Mesendoderm (in vitro differentiated cells): ENCODE measurements at regions not wholly inside any gene's neighbourhood (a gene's known extent, or its start where the extent isn't known, plus 50 kb on each side); places are given as distances from the start of the nearest gene placed in this dataset.

Experiments
- DNase-seq: peaks from one replicate; pipeline ENCODE4 v3.0.0; 2013
- H2AK5ac ChIP-seq: 2 replicates; pipeline ENCODE4 v1.6.1; 2013; ENCODE audit warnings: low read length, inconsistent platforms
- H2BK120ac ChIP-seq: 2 replicates; pipeline ENCODE4 v1.6.1; 2013; ENCODE audit warnings: low read depth, mild to moderate bottlenecking, low read length, moderate library complexity, mixed read lengths
- H2BK15ac ChIP-seq: replicated peaks from 2 replicates; pipeline ENCODE4 v1.6.1; 2013; ENCODE audit warnings: low read depth, mild to moderate bottlenecking, moderate library complexity
- H2BK5ac ChIP-seq: 2 replicates; pipeline ENCODE4 v1.6.1; 2013; ENCODE audit warnings: low read length, inconsistent platforms
- H3K18ac ChIP-seq: 2 replicates; pipeline ENCODE4 v1.6.1; 2013; ENCODE audit warnings: mild to moderate bottlenecking, low read length, mixed read lengths
- H3K23ac ChIP-seq: one replicate; pipeline ENCODE4 v1.6.1; 2013; ENCODE audit warnings: low read length
- H3K27ac ChIP-seq: 2 replicates; pipeline ENCODE4 v1.5.1; 2013; ENCODE audit warnings: low read depth, mild to moderate bottlenecking, inconsistent platforms, low read length, moderate library complexity
- H3K27me3 ChIP-seq: 2 replicates; pipeline ENCODE4 v1.6.1; 2013; ENCODE audit warnings: low read length, control low read depth, mild to moderate bottlenecking, inconsistent platforms; ENCODE audit not compliant: insufficient read depth, poor library complexity
- H3K36me3 ChIP-seq: 2 replicates; pipeline ENCODE4 v1.6.1; 2013; ENCODE audit warnings: low read length, inconsistent platforms; ENCODE audit not compliant: control insufficient read depth, insufficient read depth
- H3K4ac ChIP-seq: one replicate; pipeline ENCODE4 v1.6.1; 2013; ENCODE audit warnings: low read depth, mild to moderate bottlenecking, low read length, moderate library complexity
- H3K4me1 ChIP-seq: 2 replicates; pipeline ENCODE4 v1.6.1; 2013; ENCODE audit warnings: low read depth, low read length, inconsistent platforms; ENCODE audit not compliant: control insufficient read depth
- H3K4me2 ChIP-seq: 2 replicates; pipeline ENCODE4 v1.6.1; 2013; ENCODE audit warnings: low read length
- H3K4me3 ChIP-seq: 2 replicates; pipeline ENCODE4 v1.5.1; 2013; ENCODE audit warnings: mild to moderate bottlenecking, low read length
- H3K56ac ChIP-seq: one replicate; pipeline ENCODE4 v1.6.1; 2013; ENCODE audit warnings: low read length
- H3K79me1 ChIP-seq: 2 replicates; pipeline ENCODE4 v1.6.1; 2013; ENCODE audit warnings: low read length, inconsistent platforms
- H3K79me2 ChIP-seq: 2 replicates; pipeline ENCODE4 v1.6.1; 2013; ENCODE audit warnings: mild to moderate bottlenecking, low read length; ENCODE audit not compliant: control insufficient read depth, insufficient read depth
- H3K9ac ChIP-seq: 2 replicates; pipeline ENCODE4 v1.6.1; 2013; ENCODE audit warnings: low read length, inconsistent platforms
- H4K5ac ChIP-seq: one replicate; pipeline ENCODE4 v1.6.1; 2013; ENCODE audit warnings: low read length
- H4K8ac ChIP-seq: one replicate; pipeline ENCODE4 v1.6.1; 2013; ENCODE audit warnings: low read depth, mild to moderate bottlenecking, control low read depth, low read length, moderate library complexity
- WGBS: extraction: QIAGEN DNeasy Blood & Tissue Kit; methylation state at CpG from one replicate; pipeline ENCODE4 v1.1.7; 2013; ENCODE audit warnings: low lambda C conversion rate, missing lambda C conversion rate; ENCODE audit not compliant: insufficient coverage; ENCODE audit errors: extremely low coverage; 5-methylcytosine and 5-hydroxymethylcytosine counted together

DNA sequence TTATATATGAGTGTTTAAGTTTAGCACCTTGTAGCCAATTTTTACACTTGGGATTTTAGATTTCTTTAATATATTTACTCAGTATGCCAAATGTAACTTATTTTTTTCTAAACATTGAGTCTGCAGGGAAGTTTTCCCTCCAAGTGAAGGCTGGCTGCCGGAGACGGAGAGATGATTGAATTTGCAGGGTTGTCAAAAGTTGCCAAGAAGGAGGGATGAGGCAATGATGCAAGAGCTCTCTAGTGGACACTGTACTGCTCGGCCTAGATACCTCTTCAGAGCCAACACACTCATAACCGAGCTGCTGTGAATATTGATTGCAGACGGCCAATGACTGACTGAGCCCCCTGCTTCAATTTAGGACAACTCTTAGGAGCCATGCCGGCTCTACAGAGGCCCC lies 318.6 kb upstream of the CASK start:
- no peak overlapping the region for H3K27ac ChIP-seq
- no CpG with 5 or more reads among the region's 6 CpGs for WGBS
- H3K79me2 ChIP-seq = no peaks in the 10 kb centered on the region
- no peak overlapping the region for H4K8ac ChIP-seq
- H3K4ac ChIP-seq = no peak overlapping the region
- H4K5ac ChIP-seq = no peak overlapping the region
- no peak for DNase-seq
- no peak overlapping the region for H3K56ac ChIP-seq
- no peak overlapping the region for H3K9ac ChIP-seq
- H2BK15ac ChIP-seq = no peak overlapping the region
- no peak overlapping the region for H3K23ac ChIP-seq
- H3K79me1 ChIP-seq = no peaks in the 10 kb centered on the region
- H2BK5ac ChIP-seq = no peak overlapping the region
- no peak overlapping the region for H3K4me2 ChIP-seq
- no peak overlapping the region for H3K18ac ChIP-seq
- H2AK5ac ChIP-seq = no peak overlapping the region
- H3K4me1 ChIP-seq = no peaks in the 10 kb centered on the region
- no peak overlapping the region for H2BK120ac ChIP-seq
- no peaks in the 10 kb centered on the region for H3K27me3 ChIP-seq
- H3K4me3 ChIP-seq = no peak overlapping the region
- no peaks in the 10 kb centered on the region for H3K36me3 ChIP-seq

DNA sequence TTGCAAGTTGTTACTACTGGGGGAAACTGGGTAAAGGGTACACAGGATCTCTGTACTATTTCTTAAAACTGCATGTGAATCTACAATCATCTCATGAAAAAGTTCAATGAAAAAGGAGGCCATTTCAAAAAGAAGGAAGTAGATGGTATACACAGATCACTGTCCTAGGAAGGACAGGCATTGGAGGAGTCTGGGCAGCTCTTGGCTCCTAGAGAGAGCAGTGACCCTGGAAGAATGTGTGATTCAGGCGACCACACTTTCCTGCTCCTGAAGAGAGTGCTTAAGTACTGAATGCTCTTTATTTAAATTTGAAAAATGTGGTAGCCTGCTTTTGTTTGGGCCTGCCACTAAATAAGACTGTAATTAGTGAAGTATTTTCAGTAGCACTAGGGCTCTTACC lies 318.1 kb upstream of the CASK start:
- Histone ChIP-seq H3K4me3 (no peak overlapping the region), H3K27me3 (no peaks in the 10 kb centered on the region), H3K27ac (no peak overlapping the region), H3K36me3 (no peaks in the 10 kb centered on the region), H2AK5ac (no peak overlapping the region), H3K79me2 (no peaks in the 10 kb centered on the region), H3K79me1 (no peaks in the 10 kb centered on the region), H2BK120ac (no peak overlapping the region), H4K5ac (no peak overlapping the region), H3K56ac (no peak overlapping the region), H3K23ac (no peak overlapping the region), H3K4me1 (no peaks in the 10 kb centered on the region), H3K18ac (no peak overlapping the region), H3K4ac (no peak overlapping the region), H2BK5ac (no peak overlapping the region), H3K4me2 (no peak overlapping the region), H3K9ac (no peak overlapping the region), H2BK15ac (no peak overlapping the region), H4K8ac (no peak overlapping the region)
- WGBS = no CpG with 5 or more reads among the region's 1 CpG
- DNase-seq = peak; percentile 14

DNA sequence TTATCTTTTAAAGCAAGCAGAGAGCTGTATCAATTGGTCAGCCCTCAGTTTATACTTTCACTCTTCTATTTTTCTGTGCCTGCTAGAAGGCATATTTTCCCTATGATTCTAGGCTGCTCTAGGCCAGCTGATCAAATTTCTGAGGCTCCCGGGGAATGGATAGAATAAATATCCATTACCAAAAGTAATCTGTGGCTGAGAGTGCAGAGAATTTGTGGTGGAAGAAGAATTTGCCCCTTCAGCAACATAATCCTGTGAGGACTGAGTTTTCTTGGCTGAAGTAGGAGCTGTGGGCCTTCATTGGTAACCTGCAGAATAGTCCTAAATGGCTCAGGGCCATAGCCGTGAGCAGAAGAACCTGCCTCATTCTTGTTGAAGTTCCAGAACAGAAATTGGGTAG lies 314.6 kb upstream of the CASK start:
- H3K4me1 ChIP-seq = no peaks in the 10 kb centered on the region
- H3K4me2 ChIP-seq = no peak overlapping the region
- H2BK5ac ChIP-seq = no peak overlapping the region
- no peak overlapping the region for H3K9ac ChIP-seq
- DNase-seq = no peak
- H3K56ac ChIP-seq = no peak overlapping the region
- no peak overlapping the region for H2BK120ac ChIP-seq
- no peaks in the 10 kb centered on the region for H3K79me1 ChIP-seq
- WGBS = no CpG with 5 or more reads among the region's 2 CpGs
- H3K27me3 ChIP-seq = no peaks in the 10 kb centered on the region
- H3K18ac ChIP-seq = no peak overlapping the region
- H3K27ac ChIP-seq = no peak overlapping the region
- H3K23ac ChIP-seq = no peak overlapping the region
- no peaks in the 10 kb centered on the region for H3K79me2 ChIP-seq
- no peak overlapping the region for H2AK5ac ChIP-seq
- H4K5ac ChIP-seq = no peak overlapping the region
- no peak overlapping the region for H3K4me3 ChIP-seq
- H2BK15ac ChIP-seq = no peak overlapping the region
- no peak overlapping the region for H3K4ac ChIP-seq
- H4K8ac ChIP-seq = no peak overlapping the region
- no peaks in the 10 kb centered on the region for H3K36me3 ChIP-seq

DNA sequence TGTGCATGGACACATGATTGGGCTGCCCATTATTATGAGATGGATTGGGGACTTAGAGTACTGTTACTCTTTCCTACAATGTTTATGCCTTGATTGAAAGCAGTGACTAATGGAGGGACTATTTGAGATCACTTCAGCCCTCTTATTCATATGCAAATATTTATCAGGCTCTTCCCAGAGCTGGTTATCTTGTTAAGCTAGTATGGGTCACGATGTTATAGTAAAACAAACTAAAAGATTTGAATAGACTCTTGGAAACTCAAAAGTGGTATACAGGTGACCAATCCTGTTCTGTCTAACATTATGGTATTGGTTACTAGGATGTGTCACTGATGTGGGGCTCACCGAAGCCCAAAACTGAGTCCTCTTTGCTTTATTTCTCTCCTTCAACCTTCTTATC lies 306.2 kb upstream of the CASK start:
- Histone ChIP-seq H3K27me3 (no peaks in the 10 kb centered on the region), H3K4me1 (no peaks in the 10 kb centered on the region), H3K36me3 (no peaks in the 10 kb centered on the region), H3K4me3 (no peak overlapping the region), H3K9ac (no peak overlapping the region), H2BK15ac (no peak overlapping the region), H2BK5ac (no peak overlapping the region), H3K4ac (no peak overlapping the region), H3K4me2 (no peak overlapping the region), H3K56ac (no peak overlapping the region), H3K18ac (no peak overlapping the region), H3K23ac (no peak overlapping the region), H2BK120ac (no peak overlapping the region), H2AK5ac (no peak overlapping the region), H3K79me2 (no peaks in the 10 kb centered on the region), H3K79me1 (no peaks in the 10 kb centered on the region), H4K8ac (no peak overlapping the region), H3K27ac (no peak overlapping the region), H4K5ac (no peak overlapping the region)
- no CpG with 5 or more reads among the region's 2 CpGs for WGBS
- peak; percentile 31 for DNase-seq

DNA sequence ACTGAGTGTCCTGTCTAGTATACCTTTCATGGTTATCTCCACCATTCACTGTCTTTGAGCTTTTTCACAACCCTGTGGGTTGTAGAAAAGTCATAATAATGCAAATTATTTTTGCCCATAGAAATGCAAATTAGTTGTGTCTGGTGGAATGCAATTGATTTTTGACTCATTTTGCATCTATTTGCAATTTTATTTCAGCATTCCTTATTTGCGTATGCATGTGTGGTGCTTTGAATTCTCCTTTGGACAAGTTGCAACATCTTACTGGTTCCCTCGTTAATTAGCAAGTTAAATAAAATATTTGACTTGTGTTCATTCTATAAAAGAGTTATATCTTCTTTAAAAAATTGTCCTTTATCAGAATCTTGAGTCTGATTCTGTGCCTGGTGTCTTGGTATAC lies 297.3 kb upstream of the CASK start:
- no peak overlapping the region for H4K5ac ChIP-seq
- H3K18ac ChIP-seq = no peak overlapping the region
- H3K79me1 ChIP-seq = no peaks in the 10 kb centered on the region
- H3K4me3 ChIP-seq = no peak overlapping the region
- no peak overlapping the region for H3K9ac ChIP-seq
- no peak overlapping the region for H2BK15ac ChIP-seq
- H3K36me3 ChIP-seq = no peaks in the 10 kb centered on the region
- H3K27ac ChIP-seq = no peak overlapping the region
- H3K4me2 ChIP-seq = no peak overlapping the region
- no peak overlapping the region for H4K8ac ChIP-seq
- H3K56ac ChIP-seq = no peak overlapping the region
- no peak overlapping the region for H2BK120ac ChIP-seq
- H3K23ac ChIP-seq = no peak overlapping the region
- H2AK5ac ChIP-seq = no peak overlapping the region
- H3K27me3 ChIP-seq = no peaks in the 10 kb centered on the region
- no peak overlapping the region for H3K4ac ChIP-seq
- WGBS = no CpG with 5 or more reads among the region's 2 CpGs
- H3K79me2 ChIP-seq = no peaks in the 10 kb centered on the region
- H2BK5ac ChIP-seq = no peak overlapping the region
- DNase-seq = no peak
- no peaks in the 10 kb centered on the region for H3K4me1 ChIP-seq

DNA sequence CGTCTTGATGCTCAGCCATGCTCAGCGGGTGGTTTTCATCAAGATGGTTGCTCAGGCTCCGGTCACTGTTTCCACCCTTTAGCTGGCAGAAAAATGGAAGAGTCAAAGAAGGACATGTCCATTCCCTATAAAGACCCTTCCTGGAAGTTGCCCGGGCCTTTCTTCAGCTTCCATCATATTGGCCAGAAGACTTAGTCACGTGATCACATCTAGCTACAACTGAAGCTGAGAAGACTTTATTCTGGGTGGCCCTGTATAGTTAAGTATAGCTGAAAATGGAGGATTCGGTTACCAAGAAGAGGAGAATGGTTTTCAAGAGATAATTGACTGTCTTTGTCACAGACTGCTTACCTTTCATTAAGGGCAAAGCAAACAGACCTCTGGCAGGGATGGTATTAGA lies 296.7 kb upstream of the CASK start:
- Histone ChIP-seq H3K27ac (no peak overlapping the region), H2AK5ac (no peak overlapping the region), H3K4ac (no peak overlapping the region), H4K8ac (no peak overlapping the region), H2BK5ac (no peak overlapping the region), H3K79me1 (no peaks in the 10 kb centered on the region), H3K9ac (no peak overlapping the region), H4K5ac (no peak overlapping the region), H3K23ac (no peak overlapping the region), H3K56ac (no peak overlapping the region), H3K79me2 (no peaks in the 10 kb centered on the region), H3K4me1 (no peaks in the 10 kb centered on the region), H2BK15ac (no peak overlapping the region), H3K4me3 (no peak overlapping the region), H3K4me2 (no peak overlapping the region), H2BK120ac (no peak overlapping the region), H3K36me3 (no peaks in the 10 kb centered on the region), H3K18ac (no peak overlapping the region), H3K27me3 (no peaks in the 10 kb centered on the region)
- no peak for DNase-seq
- WGBS = no CpG with 5 or more reads among the region's 6 CpGs
